Neural cell (in vitro differentiated cells): ENCODE measurements at regions not wholly inside any gene's neighbourhood (a gene's known extent, or its start where the extent isn't known, plus 50 kb on each side); places are given as distances from the start of the nearest gene placed in this dataset.

Experiments used
- H2AFZ ChIP-seq: fragments of 200-600, 300-800 bp; sonication (generic), shearing (Covaris generic); 2 replicates; pipeline ENCODE4 v1.6.0; 2014; ENCODE audit warnings: low read depth, mild to moderate bottlenecking, antibody characterized with exemption, low read length, moderate library complexity
- H3F3A ChIP-seq: fragments of 200-600 bp; shearing (Covaris generic); 2 replicates; pipeline ENCODE4 v1.6.1; 2016; ENCODE audit warnings: mild to moderate bottlenecking, moderate library complexity, mixed read lengths, antibody characterized with exemption, low read length; ENCODE audit not compliant: insufficient read depth, poor library complexity, severe bottlenecking
- H3K27ac ChIP-seq: fragments of 200-600, 300-800 bp; sonication (generic), shearing (Covaris generic); 2 replicates; pipeline ENCODE4 v1.5.1; 2014; ENCODE audit warnings: mild to moderate bottlenecking, low read length, moderate library complexity
- H3K27me3 ChIP-seq: fragments of 300-800, 200-600 bp; sonication (generic), shearing (Covaris generic); 2 replicates; pipeline ENCODE4 v1.6.0; 2014; ENCODE audit warnings: mild to moderate bottlenecking, low read depth, low read length, moderate library complexity; ENCODE audit not compliant: insufficient read depth
- H3K36me3 ChIP-seq: fragments of 300-800, 200-600 bp; sonication (generic), shearing (Covaris generic); 2 replicates; pipeline ENCODE4 v1.5.1; 2014; ENCODE audit warnings: mild to moderate bottlenecking, antibody characterized with exemption, low read length, moderate library complexity; ENCODE audit not compliant: insufficient read depth
- H3K4me2 ChIP-seq: fragments of 300-800, 200-600 bp; sonication (generic), shearing (Covaris generic); 2 replicates; pipeline ENCODE4 v1.6.0; 2014; ENCODE audit warnings: mild to moderate bottlenecking, low read length
- H3K4me3 ChIP-seq: fragments of 300-800, 200-600 bp; sonication (generic), shearing (Covaris generic); 2 replicates; pipeline ENCODE4 v1.5.1; 2014; ENCODE audit warnings: mild to moderate bottlenecking, low read length, moderate library complexity
- H3K79me2 ChIP-seq: fragments of 200-600 bp; shearing (Covaris generic); replicated peaks from 2 replicates; pipeline ENCODE4 v1.6.0; 2014; ENCODE audit warnings: mild to moderate bottlenecking, low read length, moderate library complexity; ENCODE audit not compliant: insufficient read depth
- H3K9ac ChIP-seq: fragments of 300-800, 200-600 bp; sonication (generic), shearing (Covaris generic); 2 replicates; pipeline ENCODE4 v1.6.1; 2016; ENCODE audit warnings: mild to moderate bottlenecking, low read length, mixed read lengths
- H3K9me2 ChIP-seq: fragments of 200-600 bp; shearing (Covaris generic); 2 replicates; pipeline ENCODE4 v1.6.1; 2016; ENCODE audit warnings: mild to moderate bottlenecking, low read length, mixed read lengths; ENCODE audit not compliant: insufficient read depth
- H3K9me3 ChIP-seq: fragments of 200-600, 300-800 bp; sonication (generic), shearing (Covaris generic); 2 replicates; pipeline ENCODE4 v1.6.1; 2016; ENCODE audit warnings: mild to moderate bottlenecking, mixed run types, low read length, moderate library complexity, mixed read lengths
- H4K20me1 ChIP-seq: fragments of 200-600 bp; shearing (Covaris generic); 2 replicates; pipeline ENCODE4 v1.6.1; 2016; ENCODE audit warnings: mild to moderate bottlenecking, mixed run types; ENCODE audit not compliant: insufficient read depth
- CTCF ChIP-seq: fragments of 450-650 bp; IDR thresholded peaks from 2 replicates; pipeline ENCODE4 v1.5.1; 2014; ENCODE audit warnings: antibody characterized with exemption, mild to moderate bottlenecking, moderate library complexity; ENCODE audit not compliant: poor library complexity, severe bottlenecking
- EP300 ChIP-seq: fragments of 450-650 bp; conservative IDR thresholded peaks from 2 replicates; pipeline ENCODE4 v1.6.1; 2014; ENCODE audit warnings: antibody characterized with exemption, mild to moderate bottlenecking, moderate library complexity; ENCODE audit not compliant: poor library complexity, severe bottlenecking
- EZH2 ChIP-seq: fragments of 200-600, 300-800 bp; shearing (Covaris generic), sonication (generic); IDR thresholded peaks from 2 replicates; pipeline ENCODE4 v1.6.1; 2014; ENCODE audit warnings: antibody characterized with exemption, low read length, borderline replicate concordance, mild to moderate bottlenecking; ENCODE audit not compliant: insufficient read depth, poor library complexity, severe bottlenecking
- MXI1 ChIP-seq: fragments of 450-650 bp; conservative IDR thresholded peaks from 2 replicates; pipeline ENCODE4 v1.6.1; 2014; ENCODE audit warnings: antibody characterized with exemption, mild to moderate bottlenecking; ENCODE audit not compliant: poor library complexity, severe bottlenecking
- POLR2AphosphoS5 ChIP-seq: IDR thresholded peaks from 2 replicates; pipeline ENCODE4 v1.6.1; 2012
- RAD21 ChIP-seq: fragments of 450-650 bp; conservative IDR thresholded peaks from 2 replicates; pipeline ENCODE4 v1.6.1; 2014; ENCODE audit warnings: antibody characterized with exemption, mild to moderate bottlenecking, moderate library complexity
- REST ChIP-seq: IDR thresholded peaks from 2 replicates; pipeline ENCODE4 v1.6.1; 2012; ENCODE audit warnings: borderline replicate concordance
- SMC3 ChIP-seq: fragments of 450-650 bp; conservative IDR thresholded peaks from 2 replicates; pipeline ENCODE4 v1.6.1; 2014; ENCODE audit warnings: antibody characterized with exemption, mild to moderate bottlenecking, moderate library complexity; ENCODE audit not compliant: poor library complexity
- TAF1 ChIP-seq: IDR thresholded peaks from 2 replicates; pipeline ENCODE4 v1.6.1; 2012; ENCODE audit warnings: low read depth

- no peak overlapping the region for H3K9ac ChIP-seq
- no peaks in the 10 kb centered on the region for H3F3A ChIP-seq
- H3K27me3 ChIP-seq: no peaks in the 10 kb centered on the region
- H3K9me3 ChIP-seq: no peaks in the 10 kb centered on the region
- TF ChIP-seq SMC3 (no peak), REST (no peak), CTCF (no peak), POLR2AphosphoS5 (no peak), RAD21 (no peak), EP300 (no peak), EZH2 (no peak), TAF1 (no peak), MXI1 (no peak)
- no peak overlapping the region for H3K27ac ChIP-seq
- H4K20me1 ChIP-seq: no peaks in the 10 kb centered on the region
- no peaks in the 10 kb centered on the region for H3K79me2 ChIP-seq
- H2AFZ ChIP-seq: no peak overlapping the region
- H3K4me2 ChIP-seq: no peak overlapping the region
- no peaks in the 10 kb centered on the region for H3K9me2 ChIP-seq
- no peak overlapping the region for H3K4me3 ChIP-seq
- H3K36me3 ChIP-seq: no peaks in the 10 kb centered on the region
These were observed 385.9 kb upstream of the CHD1 start for GRCh38 chr5:99314721-99315120.

- TF ChIP-seq SMC3 (no peak), POLR2AphosphoS5 (no peak), REST (no peak), EP300 (no peak), CTCF (no peak), TAF1 (no peak), EZH2 (no peak), RAD21 (no peak), MXI1 (no peak)
- H3K9ac ChIP-seq: no peak overlapping the region
- no peak overlapping the region for H2AFZ ChIP-seq
- H3K9me3 ChIP-seq: no peaks in the 10 kb centered on the region
- no peak overlapping the region for H3K4me3 ChIP-seq
- no peaks in the 10 kb centered on the region for H3K27me3 ChIP-seq
- H4K20me1 ChIP-seq: no peaks in the 10 kb centered on the region
- no peak overlapping the region for H3K27ac ChIP-seq
- no peaks in the 10 kb centered on the region for H3K36me3 ChIP-seq
- no peaks in the 10 kb centered on the region for H3K79me2 ChIP-seq
- no peaks in the 10 kb centered on the region for H3F3A ChIP-seq
- no peaks in the 10 kb centered on the region for H3K9me2 ChIP-seq
- H3K4me2 ChIP-seq: no peak overlapping the region
These were observed 379.3 kb upstream of the CHD1 start for GRCh38 chr5:99308131-99308530.
